ENCODE measurements at regions not wholly inside any gene's neighbourhood (a gene's known extent, or its start where the extent isn't known, plus 50 kb on each side); places are given as distances from the start of the nearest gene placed in this dataset.

DNA sequence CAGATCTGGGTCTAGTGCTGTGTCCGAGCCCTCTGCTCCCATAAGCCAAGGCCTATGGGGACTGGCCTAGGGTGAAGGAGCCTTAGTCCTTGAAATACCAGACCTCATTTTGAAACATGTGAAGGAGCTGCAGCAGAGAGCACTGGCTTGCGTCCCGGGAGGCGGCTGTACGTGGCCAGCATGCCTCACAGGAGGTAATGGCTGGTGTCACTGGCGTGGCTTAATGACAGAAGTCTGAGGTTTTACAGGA, 72.7 kb upstream of the OTOS start:
- Histone ChIP-seq H3K4me1 (ENCODE audit: insufficient read depth, low read length) (no peaks in the 10 kb centered on the region), H3K27me3 (ENCODE audit: insufficient read depth, low read length, poor library complexity) (no peaks in the 10 kb centered on the region), H3K9ac (ENCODE audit: low read depth, low read length) (no peak overlapping the region), H3K9me3 (ENCODE audit: insufficient read depth, low read length, severe bottlenecking) (no peaks in the 10 kb centered on the region), H3K4me3 (ENCODE audit: low read depth in 1 of 2, low read length in 2 of 2) (no peak overlapping the region), H4K20me1 (ENCODE audit: insufficient read depth, low read length) (peaks cover 3% of the 10 kb centered on the region), H2AFZ (ENCODE audit: low read depth, low read length) (no peak overlapping the region), H3K79me2 (ENCODE audit: insufficient read depth, low read length) (no peaks in the 10 kb centered on the region), H3K27ac (ENCODE audit: low read length) (no peak overlapping the region), H3K36me3 (ENCODE audit: insufficient read depth, low read length) (no peaks in the 10 kb centered on the region), H3K4me2 (ENCODE audit: insufficient read depth, low read length) (no peak overlapping the region)
- ATAC-seq (ENCODE audit: insufficient read depth, low read depth): no peak
- TF ChIP-seq, protein P1, sequence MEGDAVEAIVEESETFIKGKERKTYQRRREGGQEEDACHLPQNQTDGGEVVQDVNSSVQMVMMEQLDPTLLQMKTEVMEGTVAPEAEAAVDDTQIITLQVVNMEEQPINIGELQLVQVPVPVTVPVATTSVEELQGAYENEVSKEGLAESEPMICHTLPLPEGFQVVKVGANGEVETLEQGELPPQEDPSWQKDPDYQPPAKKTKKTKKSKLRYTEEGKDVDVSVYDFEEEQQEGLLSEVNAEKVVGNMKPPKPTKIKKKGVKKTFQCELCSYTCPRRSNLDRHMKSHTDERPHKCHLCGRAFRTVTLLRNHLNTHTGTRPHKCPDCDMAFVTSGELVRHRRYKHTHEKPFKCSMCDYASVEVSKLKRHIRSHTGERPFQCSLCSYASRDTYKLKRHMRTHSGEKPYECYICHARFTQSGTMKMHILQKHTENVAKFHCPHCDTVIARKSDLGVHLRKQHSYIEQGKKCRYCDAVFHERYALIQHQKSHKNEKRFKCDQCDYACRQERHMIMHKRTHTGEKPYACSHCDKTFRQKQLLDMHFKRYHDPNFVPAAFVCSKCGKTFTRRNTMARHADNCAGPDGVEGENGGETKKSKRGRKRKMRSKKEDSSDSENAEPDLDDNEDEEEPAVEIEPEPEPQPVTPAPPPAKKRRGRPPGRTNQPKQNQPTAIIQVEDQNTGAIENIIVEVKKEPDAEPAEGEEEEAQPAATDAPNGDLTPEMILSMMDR (IDR thresholded peaks at IDR 0.05; ENCODE audit: borderline replicate concordance, extremely low read depth, low read length, poor library complexity, severe bottlenecking): no peak
- TF ChIP-seq EZH2 (IDR thresholded peaks at IDR 0.05; ENCODE audit: borderline replicate concordance, low read depth, low read length, severe bottlenecking): no peak
- DNase-seq: no peak

DNA sequence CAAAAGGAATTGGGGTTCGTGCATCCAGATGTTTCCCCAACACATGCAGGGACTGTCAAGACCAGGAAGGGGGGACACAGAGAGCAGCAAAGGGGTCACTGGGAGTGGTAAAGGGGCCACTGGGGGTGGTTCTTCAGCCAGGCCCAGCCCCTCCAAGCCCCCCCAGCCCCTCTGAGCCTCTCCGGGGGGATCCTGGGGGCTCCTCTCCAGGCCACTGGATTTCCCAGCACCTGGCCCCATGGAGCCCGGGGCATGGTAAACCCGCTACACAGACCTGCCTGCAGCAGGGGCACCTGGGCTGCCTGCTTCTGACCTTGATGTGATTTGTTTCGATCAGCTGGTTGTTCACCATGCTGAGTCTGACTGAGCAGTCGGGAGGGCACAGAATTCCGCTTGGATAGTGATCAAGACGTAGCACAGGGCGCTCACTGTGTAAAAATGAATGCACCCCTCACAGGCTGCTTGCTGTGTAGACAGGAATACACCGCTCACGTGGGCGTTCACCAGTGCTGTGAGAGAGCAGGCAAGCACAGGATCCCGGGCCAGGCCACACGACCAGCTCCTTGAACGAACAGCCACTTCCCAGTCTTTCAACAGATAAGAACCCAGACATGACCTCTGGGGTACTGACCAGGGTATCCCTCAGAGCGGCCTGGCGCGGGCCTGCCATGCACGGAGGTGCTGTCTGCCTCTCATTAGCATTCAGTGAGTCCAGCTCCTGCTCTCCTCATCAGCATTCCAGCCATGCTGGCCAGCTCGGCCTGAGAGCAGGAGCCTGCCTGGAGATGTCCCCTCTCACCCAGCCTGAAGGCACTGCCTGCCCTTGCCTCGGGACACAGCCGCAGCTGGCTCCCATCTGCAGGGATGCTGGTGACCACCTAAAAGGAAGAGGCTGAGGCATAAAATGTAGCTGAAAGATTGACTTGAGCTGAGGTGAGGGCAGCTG, 73.3 kb upstream of the OTOS start:
- Histone ChIP-seq H3K4me3 (ENCODE audit: low read depth in 1 of 2, low read length in 2 of 2) (no peak overlapping the region), H3K9me3 (ENCODE audit: insufficient read depth, low read length, severe bottlenecking) (no peaks in the 10 kb centered on the region), H3K27me3 (ENCODE audit: insufficient read depth, low read length, poor library complexity) (no peaks in the 10 kb centered on the region), H3K27ac (ENCODE audit: low read length) (no peak overlapping the region), H3K4me1 (ENCODE audit: insufficient read depth, low read length) (no peaks in the 10 kb centered on the region), H3K36me3 (ENCODE audit: insufficient read depth, low read length) (no peaks in the 10 kb centered on the region), H2AFZ (ENCODE audit: low read depth, low read length) (no peak overlapping the region), H4K20me1 (ENCODE audit: insufficient read depth, low read length) (peaks cover 3% of the 10 kb centered on the region), H3K79me2 (ENCODE audit: insufficient read depth, low read length) (no peaks in the 10 kb centered on the region), H3K4me2 (ENCODE audit: insufficient read depth, low read length) (no peak overlapping the region), H3K9ac (ENCODE audit: low read depth, low read length) (no peak overlapping the region)
- TF ChIP-seq, protein P1 (IDR thresholded peaks at IDR 0.05; ENCODE audit: borderline replicate concordance, extremely low read depth, low read length, poor library complexity, severe bottlenecking): no peak
- no peak for TF ChIP-seq EZH2 (IDR thresholded peaks at IDR 0.05; ENCODE audit: borderline replicate concordance, low read depth, low read length, severe bottlenecking)
- DNase-seq (no peak), ATAC-seq (ENCODE audit: insufficient read depth, low read depth) (no peak)

DNA sequence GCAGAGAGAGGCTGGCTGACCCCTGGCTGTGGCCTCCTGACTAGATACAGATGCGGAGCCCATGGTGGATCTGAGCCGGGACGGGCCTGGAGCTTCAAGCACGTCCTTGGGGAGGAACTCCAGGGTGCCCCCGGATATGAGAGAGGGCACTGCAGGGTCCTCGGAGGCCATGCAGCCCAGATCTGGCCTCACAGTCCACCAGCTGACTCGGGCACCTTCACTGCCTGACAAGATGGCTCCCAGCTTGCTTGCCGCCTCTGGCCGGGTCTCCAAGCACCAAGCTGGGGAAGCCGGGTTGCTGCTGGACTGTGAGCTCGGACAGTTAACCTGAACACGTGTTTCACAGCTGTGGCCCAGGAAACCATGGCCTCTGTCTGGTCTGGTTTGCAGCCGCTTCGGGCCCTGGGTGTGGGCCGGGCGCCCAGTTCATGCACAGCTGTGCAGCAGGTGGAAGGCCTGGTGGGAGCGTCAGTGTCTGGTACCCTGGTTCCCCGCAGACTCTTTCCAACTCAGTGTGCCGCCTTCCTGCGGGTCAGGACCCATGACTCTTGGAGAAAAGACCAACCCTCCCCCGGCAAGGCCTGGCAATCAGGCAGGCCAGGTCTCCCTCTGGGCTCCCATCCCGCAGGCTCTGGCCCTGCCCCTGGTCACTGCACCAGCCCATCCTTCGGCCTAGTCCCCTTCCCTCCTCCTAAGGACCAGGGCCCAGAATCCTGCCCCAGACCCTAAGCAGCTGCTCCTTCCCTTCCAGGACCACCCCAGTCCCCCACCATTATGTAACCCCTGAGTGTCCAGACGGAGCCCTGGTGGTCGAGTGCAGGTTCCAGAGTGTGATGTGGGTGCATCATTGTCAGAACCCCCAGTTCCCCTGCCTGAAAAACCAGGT, 74.6 kb upstream of the OTOS start:
- no peak for DNase-seq
- H4K20me1 ChIP-seq (ENCODE audit: insufficient read depth, low read length): peaks cover 3% of the 10 kb centered on the region

More for the DNA sequence above, 74.6 kb upstream of the OTOS start:
- no peak overlapping the region for H3K9ac ChIP-seq (ENCODE audit: low read depth, low read length)
- no peaks in the 10 kb centered on the region for H3K36me3 ChIP-seq (ENCODE audit: insufficient read depth, low read length)
- no peak overlapping the region for H3K4me3 ChIP-seq (ENCODE audit: low read depth in 1 of 2, low read length in 2 of 2)
- no peak overlapping the region for H2AFZ ChIP-seq (ENCODE audit: low read depth, low read length)
- H3K4me2 ChIP-seq (ENCODE audit: insufficient read depth, low read length): no peak overlapping the region
- H3K4me1 ChIP-seq (ENCODE audit: insufficient read depth, low read length): no peaks in the 10 kb centered on the region
- H3K27me3 ChIP-seq (ENCODE audit: insufficient read depth, low read length, poor library complexity): peaks cover 5% of the 10 kb centered on the region
- H3K79me2 ChIP-seq (ENCODE audit: insufficient read depth, low read length): no peaks in the 10 kb centered on the region
- H3K27ac ChIP-seq (ENCODE audit: low read length): no peak overlapping the region
- TF ChIP-seq, protein P1 (IDR thresholded peaks at IDR 0.05; ENCODE audit: borderline replicate concordance, extremely low read depth, low read length, poor library complexity, severe bottlenecking): no peak
- TF ChIP-seq EZH2 (IDR thresholded peaks at IDR 0.05; ENCODE audit: borderline replicate concordance, low read depth, low read length, severe bottlenecking): no peak
- ATAC-seq (ENCODE audit: insufficient read depth, low read depth): no peak
- H3K9me3 ChIP-seq (ENCODE audit: insufficient read depth, low read length, severe bottlenecking): no peaks in the 10 kb centered on the region
